K562 (cell line): ENCODE measurements at regions not wholly inside any gene's neighbourhood (a gene's known extent, or its start where the extent isn't known, plus 50 kb on each side); places are given as distances from the start of the nearest gene placed in this dataset.

Experiments used
- ATAC-seq: fragments of 200-7000 bp; cut with Tn5 transposase; 3 replicates; pipeline ENCODE4 v1.9.1; 2020; ENCODE audit warnings: moderate library complexity
- BruUV-seq: library from RNA; stranded (reverse); fragments of 400-500 nt; replicated peaks from 2 replicates; lab custom pipeline; 2021; lab: Mats Ljungman, UMichigan
- CTCF ChIA-PET: fragments of 300-600 bp; formaldehyde crosslinking; extraction: SDS; loops from one replicate; lab custom pipeline; 2021; ENCODE audit warnings: low intra/inter-chr PET ratio; lab: Yijun Ruan, JAX
- POLR2A ChIA-PET: fragments of 300-600, 350-650 bp; sonication (Branson Sonifier 250); formaldehyde crosslinking; extraction: SDS; loops from one replicate; lab custom pipeline; 2021; ENCODE audit warnings: antibody characterized with exemption, inconsistent platforms; lab: Yijun Ruan, JAX
- DNase-seq, 4 experiments: peaks; one replicate each; pipeline versions ENCODE4 v3.0.0 to v3.0.0-alpha.2; 2011 to 2018; ENCODE audit warnings: low spot score in 3 of 4, mixed read lengths in 3 of 4; ENCODE audit errors: extremely low read depth in 1 of 4
- FAIRE-seq: peaks from 2 replicates; lab custom pipeline; 2011; peaks lifted over from hg19 to GRCh38; lab: Jason Lieb, UNC
- H2AFZ ChIP-seq: 2 replicates; pipeline ENCODE4 v1.6.0; 2011; ENCODE audit warnings: low read depth, low read length, control low read depth, inconsistent platforms
- H3K27ac ChIP-seq: fragments of 200-600 bp; 3 replicates; pipeline ENCODE4 v1.8.0; 2011; ENCODE audit warnings: low read depth, mild to moderate bottlenecking, control low read depth, inconsistent platforms, low read length, moderate library complexity, mixed read lengths; ENCODE audit errors: extremely low read depth
- H3K27me3 ChIP-seq, 2 experiments: fragments of 300-600 bp in 1 of 2; 2 replicates in 1 of 2; 3 replicates in 1 of 2; pipeline versions ENCODE4 v1.6.0 to v1.8.0; 2011; ENCODE audit warnings: inconsistent platforms in 2 of 2, low read length in 2 of 2, mild to moderate bottlenecking in 1 of 2, mixed read lengths in 1 of 2, moderate library complexity in 1 of 2; ENCODE audit not compliant: control insufficient read depth in 2 of 2, insufficient read depth in 2 of 2
- H3K36me3 ChIP-seq: fragments of 300-600 bp; 3 replicates; pipeline ENCODE4 v1.8.0; 2011; ENCODE audit warnings: mild to moderate bottlenecking, low read length, inconsistent platforms; ENCODE audit not compliant: control insufficient read depth, insufficient read depth
- H3K4me1 ChIP-seq, 2 experiments: fragments of 200-600 bp in 1 of 2; replicated peaks in 1 of 2; 2 replicates in 1 of 2; 3 replicates in 1 of 2; pipeline versions ENCODE4 v1.5.1 to v1.8.0; 2011; ENCODE audit warnings: inconsistent platforms in 2 of 2, low read length in 2 of 2, mild to moderate bottlenecking in 1 of 2, mixed read lengths in 1 of 2, moderate library complexity in 1 of 2; ENCODE audit not compliant: control insufficient read depth in 2 of 2, insufficient read depth in 2 of 2
- H3K4me2 ChIP-seq: 2 replicates; pipeline ENCODE4 v1.6.1; 2011; ENCODE audit warnings: low read length, control low read depth, inconsistent platforms, mixed read lengths; ENCODE audit not compliant: insufficient read depth
- H3K4me3 ChIP-seq: fragments of 200-600 bp; sonication (generic), shearing (Covaris generic); 2 replicates; pipeline ENCODE4 v1.5.1; 2016; ENCODE audit warnings: control low read depth, inconsistent platforms
- H3K79me2 ChIP-seq: fragments of 200-600 bp; 3 replicates; pipeline ENCODE4 v1.8.0; 2011; ENCODE audit warnings: low read length, inconsistent platforms; ENCODE audit not compliant: control insufficient read depth, insufficient read depth
- H3K9ac ChIP-seq, 2 experiments: 2 replicates each; pipeline versions ENCODE4 v1.6.0 to v1.6.1; 2011; ENCODE audit warnings: low read depth in 2 of 2, low read length in 2 of 2, control low read depth in 1 of 2, inconsistent platforms in 1 of 2, mild to moderate bottlenecking in 1 of 2, mixed read lengths in 1 of 2; ENCODE audit not compliant: insufficient read depth in 1 of 2
- H3K9me1 ChIP-seq: one replicate; pipeline ENCODE4 v1.6.0; 2011; ENCODE audit warnings: inconsistent platforms, mild to moderate bottlenecking, low read length, moderate library complexity; ENCODE audit not compliant: control insufficient read depth, insufficient read depth
- H3K9me3 ChIP-seq: replicated peaks from 2 replicates; pipeline ENCODE4 v1.5.1; 2011; ENCODE audit warnings: low read depth, low read length, inconsistent platforms; ENCODE audit not compliant: control insufficient read depth, insufficient read depth
- H4K20me1 ChIP-seq: replicated peaks from 2 replicates; pipeline ENCODE4 v1.6.1; 2011; ENCODE audit warnings: low read length, inconsistent platforms, mixed read lengths; ENCODE audit not compliant: control insufficient read depth, insufficient read depth
- CBFA2T2 ChIP-seq: fragments of 450-650 bp; conservative IDR thresholded peaks from 2 replicates; pipeline ENCODE4 v1.6.1; 2017; ENCODE audit warnings: mild to moderate bottlenecking
- CSDE1 ChIP-seq, 2 experiments: fragments of 450-650 bp; IDR thresholded peaks; 2 replicates each; pipeline ENCODE4 v1.6.1; 2016; ENCODE audit warnings: mild to moderate bottlenecking in 1 of 2
- HMBOX1 ChIP-seq: sonication (generic); IDR thresholded peaks from 2 replicates; pipeline ENCODE4 v1.6.1; 2016
- KLF13 ChIP-seq: fragments of 450-650 bp; IDR thresholded peaks from 2 replicates; pipeline ENCODE4 v1.6.1; 2016; ENCODE audit warnings: missing genetic modification characterization, low read depth, mild to moderate bottlenecking, missing compliant biosample characterization, moderate library complexity, borderline replicate concordance
- MTA1 ChIP-seq: fragments of 450-650 bp; IDR thresholded peaks from 2 replicates; pipeline ENCODE4 v1.6.1; 2017; ENCODE audit warnings: borderline replicate concordance
- PRDM10 ChIP-seq: fragments of 450-650 bp; IDR thresholded peaks from 2 replicates; pipeline ENCODE4 v1.6.1; 2018; ENCODE audit not compliant: partially characterized antibody
- TRIM28 ChIP-seq: fragments of 450-650 bp; IDR thresholded peaks from 2 replicates; pipeline ENCODE4 v1.6.1; 2017
- VEZF1 ChIP-seq: fragments of 200-800 bp; sonication (Bioruptor generic); IDR thresholded peaks from 2 replicates; pipeline ENCODE4 v1.6.1; 2017; ENCODE audit warnings: missing genetic modification characterization, missing compliant biosample characterization
- WGBS: fragments of 100-300 bp; shearing (Covaris generic); methylation state at CpG from one replicate; pipeline ENCODE4 v1.1.6; 2016; ENCODE audit warnings: low coverage, mixed read lengths; ENCODE audit not compliant: insufficient coverage; ENCODE audit errors: missing lambda C conversion rate; 5-methylcytosine and 5-hydroxymethylcytosine counted together
- in situ Hi-C: fragments of 300-500 bp; cut with MboI; formaldehyde crosslinking; loops from 4 replicates; pipeline ENCODE4 v1.15.0; 2018; ENCODE audit warnings: inconsistent platforms, mixed read lengths
- intact Hi-C: fragments of 100-400 bp; cut with micrococcal nuclease; formaldehyde crosslinking; loops from 2 replicates; pipeline ENCODE4 v1.14.2; 2022

GRCh38 chr11:37313266-37313665, 715.2 kb upstream of the RAG2 start:
- no peak for DNase-seq
- WGBS = 6% methylated on average over 2 of the region's 2 CpGs
- ChIA-PET POLR2A (no interaction called here), CTCF (no interaction called here)
- no peaks in the 10 kb centered on the region for H3K4me1 ChIP-seq
- H3K9ac ChIP-seq = no peak overlapping the region
- no peak for TF ChIP-seq TRIM28
- no peak for TF ChIP-seq CSDE1 (IDR thresholded peaks at IDR 0.05)
- no peak for TF ChIP-seq VEZF1 (CRISPR knock-in tag)
- no peak for TF ChIP-seq CBFA2T2
- TF ChIP-seq HMBOX1 = no peak
- no peak for TF ChIP-seq KLF13 (tag)
- TF ChIP-seq MTA1 = no peak
- TF ChIP-seq PRDM10 = no peak
- no peaks in the 10 kb centered on the region; the same call in 1 of the 2 replicates for H3K9me3 ChIP-seq
- no peaks in the 10 kb centered on the region for H3K9me1 ChIP-seq
- H3K79me2 ChIP-seq = no peaks in the 10 kb centered on the region
- no peak for ATAC-seq
- in situ Hi-C loops = no loop called here
- no peak overlapping the region for H3K4me3 ChIP-seq
- intact Hi-C loops = no loop called here
- H3K27ac ChIP-seq = no peak overlapping the region
- FAIRE-seq = no peak
- no peak overlapping the region for H2AFZ ChIP-seq
- no peaks in the 10 kb centered on the region for H3K36me3 ChIP-seq
- H3K27me3 ChIP-seq = no peaks in the 10 kb centered on the region
- BruUV-seq = no TSS peak
- H3K4me2 ChIP-seq = no peak overlapping the region
- no peaks in the 10 kb centered on the region for H4K20me1 ChIP-seq
